ENCODE measurements at regions not wholly inside any gene's neighbourhood (a gene's known extent, or its start where the extent isn't known, plus 50 kb on each side); places are given as distances from the start of the nearest gene placed in this dataset.

- ATAC-seq (ENCODE audit: insufficient number of reproducible peaks, low FRiP score, low read depth): no peak
- no peak overlapping the region for H3K27ac ChIP-seq
- DNase-seq (ENCODE audit: low spot score): no peak
- no peak overlapping the region for H3K4me3 ChIP-seq
- TF ChIP-seq, protein P1, sequence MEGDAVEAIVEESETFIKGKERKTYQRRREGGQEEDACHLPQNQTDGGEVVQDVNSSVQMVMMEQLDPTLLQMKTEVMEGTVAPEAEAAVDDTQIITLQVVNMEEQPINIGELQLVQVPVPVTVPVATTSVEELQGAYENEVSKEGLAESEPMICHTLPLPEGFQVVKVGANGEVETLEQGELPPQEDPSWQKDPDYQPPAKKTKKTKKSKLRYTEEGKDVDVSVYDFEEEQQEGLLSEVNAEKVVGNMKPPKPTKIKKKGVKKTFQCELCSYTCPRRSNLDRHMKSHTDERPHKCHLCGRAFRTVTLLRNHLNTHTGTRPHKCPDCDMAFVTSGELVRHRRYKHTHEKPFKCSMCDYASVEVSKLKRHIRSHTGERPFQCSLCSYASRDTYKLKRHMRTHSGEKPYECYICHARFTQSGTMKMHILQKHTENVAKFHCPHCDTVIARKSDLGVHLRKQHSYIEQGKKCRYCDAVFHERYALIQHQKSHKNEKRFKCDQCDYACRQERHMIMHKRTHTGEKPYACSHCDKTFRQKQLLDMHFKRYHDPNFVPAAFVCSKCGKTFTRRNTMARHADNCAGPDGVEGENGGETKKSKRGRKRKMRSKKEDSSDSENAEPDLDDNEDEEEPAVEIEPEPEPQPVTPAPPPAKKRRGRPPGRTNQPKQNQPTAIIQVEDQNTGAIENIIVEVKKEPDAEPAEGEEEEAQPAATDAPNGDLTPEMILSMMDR (IDR thresholded peaks at IDR 0.05): no peak
- peaks cover 8% of the 10 kb centered on the region for H3K36me3 ChIP-seq
- H3K9me3 ChIP-seq: no peaks in the 10 kb centered on the region
- H3K4me1 ChIP-seq (ENCODE audit: control insufficient read depth in 1 of 2, low read depth in 2 of 2): peaks cover 0 to 37% of the 10 kb centered on the region in 2 donors
- H3K27me3 ChIP-seq (replicated peaks; ENCODE audit: insufficient read depth): no peaks in the 10 kb centered on the region
Observed at GRCh38 chr3:124223853-124224252, 231.9 kb upstream of the ROPN1 start.

DNA sequence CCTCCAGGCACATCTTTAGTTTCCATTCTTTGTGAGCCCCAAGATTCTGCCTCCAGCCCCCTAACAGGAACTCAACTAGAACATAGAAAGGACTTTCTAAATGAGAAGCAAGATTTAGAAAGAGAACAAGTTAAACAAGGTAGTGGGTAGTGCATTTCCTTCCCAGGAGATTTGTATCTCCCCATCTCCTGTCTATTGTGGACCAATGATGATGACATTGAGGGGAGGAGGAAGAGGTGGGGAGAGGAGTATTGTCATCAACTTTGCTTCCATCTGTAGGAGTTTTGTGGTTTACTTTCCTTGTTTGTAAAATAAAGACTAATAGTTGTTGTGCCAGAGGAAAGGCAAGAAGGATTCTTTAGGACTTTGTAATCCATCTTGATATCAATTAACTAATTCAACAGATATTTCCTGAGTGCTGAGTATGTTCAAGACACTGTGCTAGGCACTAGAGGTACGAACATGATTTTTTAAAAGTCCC is 235.3 kb upstream of the ROPN1 start:
- Histone ChIP-seq H3K27ac (no peak overlapping the region), H3K27me3 (replicated peaks; ENCODE audit: insufficient read depth) (no peaks in the 10 kb centered on the region), H3K4me3 (no peak overlapping the region), H3K4me1 (ENCODE audit: control insufficient read depth in 1 of 2, low read depth in 2 of 2) (peaks cover 0 to 40% of the 10 kb centered on the region in 2 donors), H3K36me3 (peaks cover 14% of the 10 kb centered on the region), H3K9me3 (no peaks in the 10 kb centered on the region)
- TF ChIP-seq, protein P1 (IDR thresholded peaks at IDR 0.05): no peak
- no peak for DNase-seq (ENCODE audit: low spot score)
- ATAC-seq (ENCODE audit: insufficient number of reproducible peaks, low FRiP score, low read depth): no peak

DNA sequence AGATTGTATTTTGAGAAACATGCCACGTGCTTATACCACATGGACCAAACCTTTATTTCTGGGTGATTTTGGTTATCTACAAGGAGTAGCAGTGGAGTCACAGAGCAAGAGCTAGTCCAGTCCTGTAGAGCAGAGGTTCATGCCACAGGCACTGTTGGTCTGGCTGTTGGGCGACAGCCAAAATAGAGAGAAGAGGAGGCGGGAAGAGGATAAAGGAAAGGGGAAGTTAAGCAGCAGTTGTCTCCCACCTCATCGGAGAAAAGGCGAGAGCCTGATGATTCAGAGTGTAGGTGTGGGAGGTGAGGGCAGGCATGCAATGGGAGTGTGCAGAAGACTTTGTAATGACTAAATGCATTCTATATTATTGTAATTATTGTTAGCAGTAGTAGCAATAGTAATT is 237.5 kb upstream of the ROPN1 start:
- H3K36me3 ChIP-seq: peaks cover 17% of the 10 kb centered on the region
- H3K4me1 ChIP-seq (ENCODE audit: control insufficient read depth in 1 of 2, low read depth in 2 of 2): peaks cover 0 to 39% of the 10 kb centered on the region in 2 donors
- no peak overlapping the region for H3K4me3 ChIP-seq
- DNase-seq (ENCODE audit: low spot score) (no peak), ATAC-seq (ENCODE audit: insufficient number of reproducible peaks, low FRiP score, low read depth) (no peak)
- no peak overlapping the region for H3K27ac ChIP-seq
- TF ChIP-seq, protein P1 (IDR thresholded peaks at IDR 0.05): no peak
- no peaks in the 10 kb centered on the region for H3K9me3 ChIP-seq
- no peaks in the 10 kb centered on the region for H3K27me3 ChIP-seq (replicated peaks; ENCODE audit: insufficient read depth)

- H3K36me3 ChIP-seq: peaks cover 21% of the 10 kb centered on the region
- ATAC-seq (ENCODE audit: insufficient number of reproducible peaks, low FRiP score, low read depth) (no peak), DNase-seq (ENCODE audit: low spot score) (no peak)
- no peaks in the 10 kb centered on the region for H3K27me3 ChIP-seq (replicated peaks; ENCODE audit: insufficient read depth)
- no peaks in the 10 kb centered on the region for H3K9me3 ChIP-seq
- TF ChIP-seq, protein P1 (IDR thresholded peaks at IDR 0.05): no peak
- peaks cover 0 to 36% of the 10 kb centered on the region in 2 donors for H3K4me1 ChIP-seq (ENCODE audit: control insufficient read depth in 1 of 2, low read depth in 2 of 2)
- no peak overlapping the region for H3K4me3 ChIP-seq
- H3K27ac ChIP-seq: no peak overlapping the region
Observed at GRCh38 chr3:124229836-124230235, 237.9 kb upstream of the ROPN1 start.

DNA sequence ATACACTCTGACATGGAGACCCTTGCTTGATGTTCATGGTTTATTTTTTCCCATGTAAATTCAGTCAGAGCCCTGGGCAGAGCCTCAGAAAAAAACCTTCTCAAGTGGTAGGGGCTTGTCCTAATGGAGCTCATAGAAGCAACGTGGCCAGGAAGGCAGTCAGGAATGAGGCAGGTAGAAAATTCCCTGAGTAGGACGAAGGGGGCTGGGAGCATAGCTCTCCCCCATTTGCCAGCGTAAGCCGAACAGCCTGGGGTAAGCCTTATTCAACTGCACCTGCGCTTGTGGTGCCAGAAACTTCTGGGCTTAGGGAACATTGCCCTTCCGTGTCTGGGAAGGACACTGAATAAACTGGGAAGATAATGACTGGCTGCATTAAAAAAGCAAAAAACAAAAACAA is 238.5 kb upstream of the ROPN1 start:
- no peaks in the 10 kb centered on the region for H3K9me3 ChIP-seq
- peaks cover 24% of the 10 kb centered on the region for H3K36me3 ChIP-seq
- H3K27ac ChIP-seq: no peak overlapping the region
- H3K4me3 ChIP-seq: no peak overlapping the region
- H3K27me3 ChIP-seq (replicated peaks; ENCODE audit: insufficient read depth): no peaks in the 10 kb centered on the region
- TF ChIP-seq, protein P1 (IDR thresholded peaks at IDR 0.05): no peak
- no peak for ATAC-seq (ENCODE audit: insufficient number of reproducible peaks, low FRiP score, low read depth)
- DNase-seq (ENCODE audit: low spot score): no peak
- H3K4me1 ChIP-seq (ENCODE audit: control insufficient read depth in 1 of 2, low read depth in 2 of 2): peaks cover 0 to 35% of the 10 kb centered on the region in 2 donors
